ENCODE measurements at regions not wholly inside any gene's neighbourhood (a gene's known extent, or its start where the extent isn't known, plus 50 kb on each side); places are given as distances from the start of the nearest gene placed in this dataset.
A peak's percentile ranks its signal among the peaks of the same experiment; 100 is the strongest.

GRCh38 chr18:10121028-10121427 is 207.2 kb downstream of the VAPA start:
- no peak for ATAC-seq (ENCODE audit: low FRiP score)
- no peak for DNase-seq (ENCODE audit: low spot score)
- no peak for TF ChIP-seq CTCF (IDR thresholded peaks at IDR 0.05)

GRCh38 chr18:10121786-10122515 is 208.1 kb downstream of the VAPA start:
- ATAC-seq (ENCODE audit: low FRiP score), result no peak
- no peak for DNase-seq (ENCODE audit: low spot score)
- TF ChIP-seq CTCF (IDR thresholded peaks at IDR 0.05), result no peak

- DNase-seq (ENCODE audit: low spot score), result no peak
- no peak for ATAC-seq (ENCODE audit: low FRiP score)
- TF ChIP-seq CTCF (IDR thresholded peaks at IDR 0.05), result no peak
These were observed 209.5 kb downstream of the VAPA start for GRCh38 chr18:10122988-10123950.

- no peak for TF ChIP-seq CTCF (IDR thresholded peaks at IDR 0.05)
- no peak for DNase-seq (ENCODE audit: low spot score)
- ATAC-seq (ENCODE audit: low FRiP score), result no peak
These were observed 210.3 kb downstream of the VAPA start for GRCh38 chr18:10124071-10124470.

GRCh38 chr18:10124557-10124956 is 210.7 kb downstream of the VAPA start:
- ATAC-seq (ENCODE audit: low FRiP score), result no peak
- no peak for TF ChIP-seq CTCF (IDR thresholded peaks at IDR 0.05)
- DNase-seq (ENCODE audit: low spot score), result no peak

- ATAC-seq (ENCODE audit: low FRiP score), result peak; percentile 17
- no peak for TF ChIP-seq CTCF (IDR thresholded peaks at IDR 0.05)
- DNase-seq (ENCODE audit: low spot score), result no peak
These were observed 211.2 kb downstream of the VAPA start for GRCh38 chr18:10124967-10125366.
